ENCODE measurements at regions not wholly inside any gene's neighbourhood (a gene's known extent, or its start where the extent isn't known, plus 50 kb on each side); places are given as distances from the start of the nearest gene placed in this dataset.
A peak's percentile ranks its signal among the peaks of the same experiment; 100 is the strongest.
"Not testable (repeated sequence)": the region's sequence is repeated elsewhere in the genome, so short reads cannot be mapped to it uniquely, and the experiment has no call there.

DNA sequence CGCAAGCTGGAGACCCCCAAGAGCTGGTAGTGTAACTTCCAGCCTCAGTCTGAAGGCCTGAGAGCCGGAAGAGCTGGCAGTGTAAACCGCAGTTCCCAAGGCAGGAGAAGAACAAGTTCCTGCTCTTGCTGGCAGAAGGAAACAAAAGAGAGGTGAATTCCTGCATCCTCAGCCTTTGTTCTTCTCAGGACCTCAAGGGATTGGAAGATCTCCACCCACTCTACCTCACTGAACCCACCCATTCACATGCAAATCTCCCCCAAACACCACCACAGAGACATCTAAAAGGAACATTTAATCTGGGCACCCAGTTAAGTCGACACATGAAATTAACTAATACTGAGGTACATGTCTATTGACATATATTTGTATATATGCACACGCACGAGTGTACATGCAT lies 1310.3 kb downstream of the TBC1D22A start:
- H3K4me1 Mint-ChIP-seq, result no peaks in the 10 kb centered on the region
- peaks cover 0 to 7% of the 10 kb centered on the region in 2 donors for H3K9me3 Mint-ChIP-seq
- no peak for DNase-seq
- H3K27me3 Mint-ChIP-seq, result peaks cover 39% of the 10 kb centered on the region
- no peak overlapping the region for H3K4me3 Mint-ChIP-seq
- no peak for ATAC-seq
- H3K27ac Mint-ChIP-seq, result no peak overlapping the region

DNA sequence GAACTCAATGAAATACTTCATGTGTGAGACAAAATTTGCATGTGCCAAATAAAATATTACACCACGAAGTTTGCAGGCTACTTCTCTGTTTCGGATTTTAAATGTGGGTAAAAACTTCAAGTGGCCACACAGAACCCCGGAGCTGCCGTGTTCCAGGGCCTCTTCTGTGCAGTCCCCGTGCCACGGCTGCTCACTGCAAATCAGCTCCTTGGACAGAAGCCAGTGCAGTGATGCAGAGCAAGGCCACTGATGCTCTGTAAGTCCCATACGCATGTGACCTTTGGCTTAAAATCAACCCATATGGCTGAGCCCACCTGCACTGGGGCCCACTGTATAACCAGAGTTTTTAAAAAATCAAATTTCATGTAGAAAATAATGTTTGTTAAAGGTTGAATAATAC lies 1309.4 kb downstream of the TBC1D22A start:
- ATAC-seq (no peak), DNase-seq (no peak)
- Mint-ChIP-seq H3K9me3 (peaks cover 0 to 7% of the 10 kb centered on the region in 2 donors), H3K4me3 (no peak overlapping the region), H3K4me1 (no peaks in the 10 kb centered on the region), H3K27me3 (peaks cover 29% of the 10 kb centered on the region), H3K27ac (no peak overlapping the region)

- Mint-ChIP-seq H3K27me3 (peaks cover 24% of the 10 kb centered on the region), H3K27ac (no peak overlapping the region), H3K4me3 (no peak overlapping the region), H3K9me3 (peaks cover 0 to 7% of the 10 kb centered on the region in 2 donors), H3K4me1 (no peaks in the 10 kb centered on the region)
- DNase-seq, result no peak
- no peak for ATAC-seq
Measured at GRCh38 chr22:48071305-48071704, 1308.9 kb downstream of the TBC1D22A start.

DNA sequence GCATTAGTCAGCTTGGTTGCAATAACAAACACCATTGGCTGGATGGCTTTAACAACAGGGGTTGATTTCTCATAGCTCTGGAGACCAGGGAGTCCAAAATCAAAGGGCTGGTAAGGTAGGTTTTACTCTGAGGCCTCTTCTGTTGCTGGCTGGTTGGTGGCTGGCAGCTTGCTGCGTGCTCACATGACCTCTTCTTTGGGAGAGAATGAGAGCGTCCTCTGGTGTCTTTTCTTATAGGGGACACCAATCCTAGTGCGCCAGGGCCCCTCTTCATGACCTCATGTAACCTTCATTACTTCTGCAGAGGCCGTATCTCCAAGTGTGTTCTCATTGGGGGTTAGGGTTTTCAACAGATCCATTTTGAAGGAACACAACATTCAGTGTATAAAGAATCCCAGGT lies 1308.3 kb downstream of the TBC1D22A start:
- Mint-ChIP-seq H3K9me3 (peaks cover 0 to 7% of the 10 kb centered on the region in 2 donors), H3K27me3 (peaks cover 19% of the 10 kb centered on the region), H3K27ac (no peak overlapping the region), H3K4me3 (no peak overlapping the region), H3K4me1 (no peaks in the 10 kb centered on the region)
- no peak for ATAC-seq
- DNase-seq, result no peak

DNA sequence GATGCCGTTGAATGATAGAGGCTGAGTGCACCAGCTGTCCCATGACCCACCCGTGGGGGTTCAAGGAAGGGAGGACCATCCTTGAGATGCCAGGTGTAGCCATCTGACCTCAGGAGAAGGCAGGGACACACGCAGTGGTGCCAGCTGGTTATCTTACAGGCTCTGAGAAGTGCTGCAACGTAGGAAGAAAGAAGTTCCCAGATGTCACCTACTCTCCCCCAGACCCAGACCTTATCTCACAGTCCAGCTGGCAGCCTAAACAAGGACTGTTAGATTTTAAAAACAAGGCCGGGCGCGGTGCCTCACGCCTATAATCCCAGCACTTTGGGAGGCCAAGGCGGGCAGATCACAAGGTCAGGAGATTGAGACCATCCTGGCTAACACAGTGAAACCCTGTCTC lies 1307.6 kb downstream of the TBC1D22A start:
- Mint-ChIP-seq H3K4me1 (no peaks in the 10 kb centered on the region), H3K27ac (no peak overlapping the region), H3K9me3 (peaks cover 0 to 7% of the 10 kb centered on the region in 2 donors), H3K4me3 (no peak overlapping the region), H3K27me3 (peaks cover 16% of the 10 kb centered on the region)
- DNase-seq (no peak), ATAC-seq (no peak)

- ATAC-seq (no peak), DNase-seq (no peak)
- H3K9me3 Mint-ChIP-seq, result peaks cover 0 to 7% of the 10 kb centered on the region in 2 donors
- H3K27ac Mint-ChIP-seq, result no peak overlapping the region
- no peaks in the 10 kb centered on the region for H3K4me1 Mint-ChIP-seq
- H3K27me3 Mint-ChIP-seq, result peaks cover 8% of the 10 kb centered on the region
- H3K4me3 Mint-ChIP-seq, result no peak overlapping the region
Measured at GRCh38 chr22:48069256-48069655, 1306.8 kb downstream of the TBC1D22A start.

GRCh38 chr22:48068323-48068885 lies 1306.0 kb downstream of the TBC1D22A start:
- Mint-ChIP-seq H3K27ac (no peak overlapping the region), H3K4me1 (no peaks in the 10 kb centered on the region), H3K4me3 (no peak overlapping the region), H3K27me3 (no peaks in the 10 kb centered on the region), H3K9me3 (peaks cover 0 to 7% of the 10 kb centered on the region in 2 donors)
- ATAC-seq, result no peak
- DNase-seq, result no peak

DNA sequence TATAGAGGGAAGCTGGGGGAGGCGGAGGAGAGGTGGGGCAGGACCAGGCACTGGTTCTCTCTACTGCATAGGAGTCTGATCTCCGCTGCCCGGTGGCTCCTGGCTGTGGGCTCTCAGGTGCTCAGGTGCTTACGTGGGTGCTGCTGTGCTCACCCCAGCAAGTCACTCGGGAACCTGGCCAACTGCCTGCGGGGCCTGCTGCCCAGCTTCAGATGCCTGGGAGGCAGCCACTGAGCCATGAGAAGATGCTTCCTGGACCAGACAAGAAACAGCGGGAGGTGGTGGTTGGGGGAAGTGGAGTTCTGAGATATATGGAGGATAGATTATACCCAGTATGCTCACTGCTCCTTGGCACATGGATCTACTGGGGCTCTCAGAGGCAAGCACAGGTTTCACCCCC lies 1303.4 kb downstream of the TBC1D22A start:
- ATAC-seq (no peak), DNase-seq (no peak)
- no peak overlapping the region for H3K27ac Mint-ChIP-seq
- no peaks in the 10 kb centered on the region for H3K4me1 Mint-ChIP-seq
- H3K9me3 Mint-ChIP-seq, result peaks cover 0 to 7% of the 10 kb centered on the region in 2 donors
- H3K4me3 Mint-ChIP-seq, result no peak overlapping the region
- H3K27me3 Mint-ChIP-seq, result no peaks in the 10 kb centered on the region

DNA sequence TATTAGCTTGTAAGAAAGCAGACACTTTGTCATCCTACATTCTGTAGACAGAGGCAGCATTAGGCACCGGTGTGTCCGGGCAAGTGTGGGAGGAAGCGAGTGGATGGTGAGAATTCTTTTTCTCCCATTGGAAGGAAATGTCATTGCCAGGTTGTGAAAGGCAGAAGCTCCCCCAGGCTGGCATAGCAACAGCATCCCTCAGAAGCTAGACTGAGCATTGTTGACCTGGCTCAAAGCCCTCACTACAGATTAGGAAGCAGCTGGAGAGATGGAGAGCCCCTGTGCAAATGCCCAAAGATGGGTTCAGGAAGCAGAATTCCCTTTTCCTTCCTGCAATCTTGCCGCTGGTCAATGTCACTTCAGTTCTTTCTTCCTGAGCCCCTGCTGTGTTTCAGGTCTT lies 1299.3 kb downstream of the TBC1D22A start:
- Mint-ChIP-seq H3K27me3 (peaks cover 13% of the 10 kb centered on the region), H3K9me3 (no peaks in the 10 kb centered on the region), H3K4me3 (no peak overlapping the region), H3K27ac (peak overlapping the region in 1 of 2 donors; percentile 24), H3K4me1 (no peaks in the 10 kb centered on the region)
- DNase-seq, result no peak
- no peak for ATAC-seq

DNA sequence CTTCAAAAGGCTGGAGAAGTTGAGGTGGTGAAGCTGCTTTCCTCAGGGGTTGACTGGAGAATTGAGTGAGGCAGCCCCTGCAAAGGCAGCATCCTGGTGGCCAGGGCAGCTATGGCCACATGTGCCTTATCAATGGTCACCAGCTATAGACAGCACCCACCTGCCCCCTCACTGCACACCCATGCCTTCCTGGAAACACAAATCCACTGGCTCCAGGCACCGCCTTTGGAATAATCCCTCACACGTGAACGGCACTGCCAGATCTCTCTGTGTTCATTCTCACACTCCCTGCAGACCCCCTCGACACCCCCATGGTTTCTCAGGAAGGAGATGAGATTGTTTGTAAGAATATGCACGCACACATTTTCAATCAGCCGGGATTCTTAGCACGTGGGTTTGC lies 1297.8 kb downstream of the TBC1D22A start:
- Mint-ChIP-seq H3K9me3 (no peaks in the 10 kb centered on the region), H3K27me3 (peaks cover 16% of the 10 kb centered on the region), H3K27ac (peak overlapping the region in 1 of 2 donors; percentile 14), H3K4me1 (no peaks in the 10 kb centered on the region), H3K4me3 (no peak overlapping the region)
- no peak for DNase-seq
- no peak for ATAC-seq

DNA sequence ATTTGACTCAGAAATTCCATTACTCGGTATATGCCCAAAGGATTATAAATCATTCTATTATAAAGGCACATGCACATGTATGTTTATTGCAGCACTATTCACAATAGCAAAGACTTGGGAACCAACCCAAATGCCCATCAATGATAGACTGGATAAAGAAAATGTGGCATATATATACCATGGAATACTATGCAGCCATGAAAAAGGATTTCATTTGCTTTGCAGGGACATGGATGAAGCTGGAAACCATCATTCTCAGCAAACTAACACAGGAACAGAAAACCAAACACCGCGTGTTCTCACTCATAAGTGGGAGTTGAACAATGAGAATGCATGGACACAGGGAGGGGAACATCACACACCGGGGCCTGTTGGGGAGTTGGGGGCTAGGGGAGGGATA lies 1297.1 kb downstream of the TBC1D22A start:
- not testable (repeated sequence) for H3K4me1 Mint-ChIP-seq

GRCh38 chr22:48057116-48057835 lies 1294.8 kb downstream of the TBC1D22A start:
- H3K4me3 Mint-ChIP-seq, result no peak overlapping the region
- no peak overlapping the region for H3K27ac Mint-ChIP-seq
- ATAC-seq, result no peak
- no peaks in the 10 kb centered on the region for H3K9me3 Mint-ChIP-seq
- DNase-seq, result no peak
- peaks cover 16% of the 10 kb centered on the region for H3K27me3 Mint-ChIP-seq
- no peaks in the 10 kb centered on the region for H3K4me1 Mint-ChIP-seq

More for the DNA sequence above, 1297.1 kb downstream of the TBC1D22A start:
- not testable (repeated sequence) for DNase-seq, H3K27ac Mint-ChIP-seq, ATAC-seq, H3K9me3 Mint-ChIP-seq, H3K4me3 Mint-ChIP-seq
- H3K27me3 Mint-ChIP-seq, result peaks cover 16% of the 10 kb centered on the region

DNA sequence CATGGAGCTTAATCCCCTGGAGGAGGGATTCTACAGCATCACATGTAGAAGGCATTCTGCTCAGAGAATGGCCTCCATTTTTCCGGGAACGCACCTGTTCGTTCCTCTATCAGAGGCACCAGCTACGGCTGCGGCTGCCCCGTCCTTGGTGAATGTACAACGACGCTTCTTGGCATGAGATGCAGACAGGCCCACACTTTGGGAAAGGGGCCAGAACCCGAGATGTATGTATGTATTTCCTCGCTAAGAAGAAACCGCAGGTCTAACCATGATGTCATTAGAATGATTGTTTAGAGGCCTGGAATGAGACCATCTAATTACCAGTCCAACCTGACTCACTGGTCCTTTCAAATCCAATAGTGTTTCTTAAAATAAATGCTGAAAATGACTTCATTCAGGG lies 1293.4 kb downstream of the TBC1D22A start:
- H3K9me3 Mint-ChIP-seq, result no peaks in the 10 kb centered on the region

DNA sequence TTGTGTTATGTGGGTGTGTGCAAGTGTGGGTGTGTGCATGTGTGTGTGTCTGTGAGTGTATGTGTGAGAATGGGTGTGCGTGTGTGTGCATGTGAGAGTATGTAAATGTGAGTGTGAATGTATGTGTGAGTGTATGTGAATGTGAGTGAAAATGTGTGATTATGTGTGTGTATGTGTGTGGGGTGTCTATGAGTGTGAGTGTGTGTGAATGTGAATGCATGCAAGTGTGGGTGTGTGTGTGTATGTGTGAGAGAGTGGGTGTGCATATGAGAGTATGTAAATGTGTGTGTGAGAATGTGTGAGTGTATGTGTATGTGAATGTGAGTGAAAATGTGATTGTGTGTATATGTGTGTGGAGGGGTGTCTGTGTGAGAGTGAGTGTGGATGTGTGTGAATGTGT lies 1292.7 kb downstream of the TBC1D22A start:
- Mint-ChIP-seq H3K4me1 (no peaks in the 10 kb centered on the region), H3K27ac (no peak overlapping the region), H3K27me3 (peaks cover 16% of the 10 kb centered on the region), H3K4me3 (no peak overlapping the region), H3K9me3 (no peaks in the 10 kb centered on the region)
- no peak for DNase-seq
- no peak for ATAC-seq

More for the DNA sequence above, 1293.4 kb downstream of the TBC1D22A start:
- no peaks in the 10 kb centered on the region for H3K4me1 Mint-ChIP-seq
- DNase-seq, result no peak
- no peak overlapping the region for H3K27ac Mint-ChIP-seq
- no peak for ATAC-seq
- no peak overlapping the region for H3K4me3 Mint-ChIP-seq
- H3K27me3 Mint-ChIP-seq, result peaks cover 16% of the 10 kb centered on the region

DNA sequence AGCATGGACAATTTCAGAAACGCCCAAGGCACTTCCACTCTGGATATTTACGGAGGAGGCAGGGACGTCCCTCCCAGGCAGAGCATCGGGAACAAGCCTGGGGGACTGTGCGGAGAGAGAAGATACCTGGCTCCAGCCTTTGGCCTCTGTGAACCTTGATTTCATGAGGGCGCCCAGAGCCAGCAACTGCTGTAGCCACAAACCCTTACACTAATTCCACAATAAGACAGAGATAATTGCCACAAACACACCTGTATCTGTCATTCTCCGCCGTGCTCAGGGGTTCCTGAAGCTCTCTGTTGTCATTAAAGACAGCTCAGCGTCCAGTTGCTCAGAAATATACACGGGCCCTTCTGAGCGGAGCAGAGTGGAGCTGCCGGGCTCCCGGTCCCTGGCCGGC lies 1292.1 kb downstream of the TBC1D22A start:
- peaks cover 16% of the 10 kb centered on the region for H3K27me3 Mint-ChIP-seq
- H3K4me3 Mint-ChIP-seq, result no peak overlapping the region
- no peak overlapping the region for H3K27ac Mint-ChIP-seq
- DNase-seq (no peak), ATAC-seq (no peak)
- no peaks in the 10 kb centered on the region for H3K9me3 Mint-ChIP-seq
- H3K4me1 Mint-ChIP-seq, result no peaks in the 10 kb centered on the region

GRCh38 chr22:48053973-48054372 lies 1291.5 kb downstream of the TBC1D22A start:
- H3K4me1 Mint-ChIP-seq, result no peaks in the 10 kb centered on the region
- DNase-seq (no peak), ATAC-seq (no peak)
- no peak overlapping the region for H3K4me3 Mint-ChIP-seq
- peaks cover 16% of the 10 kb centered on the region for H3K27me3 Mint-ChIP-seq
- H3K9me3 Mint-ChIP-seq, result no peaks in the 10 kb centered on the region
- H3K27ac Mint-ChIP-seq, result no peak overlapping the region

DNA sequence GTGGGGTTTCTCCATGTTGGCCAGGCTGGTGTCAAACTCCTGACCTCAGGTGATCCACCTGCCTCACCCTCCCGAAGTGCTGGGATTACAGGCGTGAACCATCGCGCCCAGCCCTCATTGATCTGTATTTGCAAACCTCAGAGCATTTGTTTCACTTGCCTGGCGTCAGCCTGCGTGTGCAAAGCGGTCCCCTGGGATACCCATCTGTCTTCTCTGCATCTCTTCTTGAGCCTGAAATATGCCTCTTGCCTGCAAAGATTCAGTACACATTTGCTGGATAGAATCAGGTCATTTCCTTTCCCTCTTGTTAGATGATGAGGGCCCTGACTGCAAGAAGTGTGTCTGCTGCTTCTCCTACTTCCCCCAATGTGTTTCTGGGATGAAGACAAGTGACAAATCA lies 1291.0 kb downstream of the TBC1D22A start:
- H3K27ac Mint-ChIP-seq, result no peak overlapping the region

More for the DNA sequence above, 1291.0 kb downstream of the TBC1D22A start:
- H3K4me3 Mint-ChIP-seq, result no peak overlapping the region
- no peaks in the 10 kb centered on the region for H3K9me3 Mint-ChIP-seq
- H3K27me3 Mint-ChIP-seq, result peaks cover 16% of the 10 kb centered on the region
- H3K4me1 Mint-ChIP-seq, result no peaks in the 10 kb centered on the region
- ATAC-seq, result no peak
- DNase-seq, result no peak

Data from stimulated activated naive CD8-positive, alpha-beta T cell treated with anti-CD3 and anti-CD28 coated beads, Interleukin-15, amount 100 ng/mL, for 72 hours (primary cell).